Liver (tissue), 8 donors: ENCODE measurements at regions not wholly inside any gene's neighbourhood (a gene's known extent, or its start where the extent isn't known, plus 50 kb on each side); places are given as distances from the start of the nearest gene placed in this dataset.

Experiments used
- DNase-seq: peaks from one replicate; pipeline ENCODE4 v3.0.0-alpha.2; 2017; ENCODE audit warnings: low spot score
- H3K27ac ChIP-seq, 2 donors: one replicate each; pipeline ENCODE4 v1.7.0; 2013; ENCODE audit warnings: inconsistent platforms in 2 of 2, low read length in 2 of 2, control low read depth in 1 of 2, low read depth in 1 of 2, mild to moderate bottlenecking in 1 of 2
- H3K27me3 ChIP-seq, 4 donors: one replicate each; pipeline versions ENCODE4 v1.6.1 to v1.7.0; 2013; ENCODE audit warnings: low read length in 3 of 4, inconsistent platforms in 1 of 4, mild to moderate bottlenecking in 1 of 4, moderate library complexity in 1 of 4; ENCODE audit not compliant: control insufficient read depth in 4 of 4, insufficient read depth in 4 of 4
- H3K36me3 ChIP-seq, 4 donors: one replicate each; pipeline versions ENCODE4 v1.6.1 to v1.7.0; 2013; ENCODE audit warnings: low read length in 3 of 4, mild to moderate bottlenecking in 3 of 4, low read depth in 1 of 4, moderate library complexity in 1 of 4; ENCODE audit not compliant: control insufficient read depth in 4 of 4, insufficient read depth in 3 of 4
- H3K4me1 ChIP-seq, 4 donors: one replicate each; pipeline versions ENCODE4 v1.6.1 to v1.7.0; 2013; ENCODE audit warnings: low read length in 3 of 4, mild to moderate bottlenecking in 3 of 4, moderate library complexity in 1 of 4; ENCODE audit not compliant: control insufficient read depth in 4 of 4, insufficient read depth in 4 of 4
- H3K4me3 ChIP-seq, 3 donors: one replicate each; pipeline versions ENCODE4 v1.6.1 to v1.7.0; 2013; ENCODE audit warnings: low read length in 3 of 3, control low read depth in 1 of 3, low read depth in 1 of 3, mild to moderate bottlenecking in 1 of 3
- H3K9ac ChIP-seq, 2 donors: one replicate each; pipeline ENCODE4 v1.7.0; 2013; ENCODE audit warnings: low read length in 2 of 2, mild to moderate bottlenecking in 2 of 2, moderate library complexity in 2 of 2, control low read depth in 1 of 2, low read depth in 1 of 2
- H3K9me3 ChIP-seq, 4 donors: one replicate each; pipeline versions ENCODE4 v1.6.1 to v1.7.0; 2013; ENCODE audit warnings: low read length in 3 of 4; ENCODE audit not compliant: control insufficient read depth in 4 of 4
- ATF3 ChIP-seq: IDR thresholded peaks from 2 replicates; pipeline ENCODE4 v1.6.1; 2016; ENCODE audit warnings: antibody characterized with exemption
- EGR1 ChIP-seq, 2 donors: IDR thresholded peaks; 2 replicates each; pipeline ENCODE4 v1.6.1; 2016 to 2018; ENCODE audit warnings: antibody characterized with exemption in 2 of 2, low read depth in 2 of 2
- FOXA1 ChIP-seq: IDR thresholded peaks from 2 replicates; pipeline ENCODE4 v1.6.1; 2016; ENCODE audit warnings: antibody characterized with exemption
- FOXA2 ChIP-seq: IDR thresholded peaks from 2 replicates; pipeline ENCODE4 v1.6.1; 2016; ENCODE audit warnings: antibody characterized with exemption
- GABPA ChIP-seq, 2 donors: IDR thresholded peaks in 1 of 2; conservative IDR thresholded peaks in 1 of 2; 2 replicates each; pipeline ENCODE4 v1.6.1; 2016; ENCODE audit warnings: antibody characterized with exemption in 2 of 2, mild to moderate bottlenecking in 1 of 2, moderate library complexity in 1 of 2
- HNF4A ChIP-seq, 2 donors: conservative IDR thresholded peaks; 2 replicates each; pipeline ENCODE4 v1.6.1; 2016; ENCODE audit warnings: antibody characterized with exemption in 2 of 2, mild to moderate bottlenecking in 2 of 2
- HNF4G ChIP-seq: IDR thresholded peaks from 2 replicates; pipeline ENCODE4 v1.6.1; 2016; ENCODE audit warnings: antibody characterized with exemption
- JUND ChIP-seq, 2 donors: IDR thresholded peaks; 2 replicates each; pipeline ENCODE4 v1.6.1; 2016; ENCODE audit warnings: antibody characterized with exemption in 2 of 2
- NR2F2 ChIP-seq: IDR thresholded peaks from 2 replicates; pipeline ENCODE4 v1.6.1; 2016; ENCODE audit warnings: antibody characterized with exemption
- RAD21 ChIP-seq, 2 donors: IDR thresholded peaks; 2 replicates each; pipeline ENCODE4 v1.6.1; 2016; ENCODE audit warnings: antibody characterized with exemption in 2 of 2, mild to moderate bottlenecking in 2 of 2
- RXRA ChIP-seq, 2 donors: IDR thresholded peaks; 2 replicates each; pipeline ENCODE4 v1.6.1; 2017 to 2018; ENCODE audit warnings: antibody characterized with exemption in 2 of 2, mild to moderate bottlenecking in 1 of 2
- SP1 ChIP-seq: IDR thresholded peaks from 2 replicates; pipeline ENCODE4 v1.6.1; 2018; ENCODE audit warnings: antibody characterized with exemption, mild to moderate bottlenecking
- TAF1 ChIP-seq: conservative IDR thresholded peaks from 2 replicates; pipeline ENCODE4 v1.6.1; 2016; ENCODE audit warnings: antibody characterized with exemption, mild to moderate bottlenecking
- ZBTB33 ChIP-seq: IDR thresholded peaks from 2 replicates; pipeline ENCODE4 v1.6.1; 2016; ENCODE audit warnings: antibody characterized with exemption
- WGBS: extraction: QIAGEN DNeasy Blood & Tissue Kit; methylation state at CpG from one replicate; pipeline ENCODE4 v1.1.7; 2013; 5-methylcytosine and 5-hydroxymethylcytosine counted together
- TF ChIP-seq, protein P1 (sequence below): fragments of 150-350 bp; IDR thresholded peaks from 2 replicates; pipeline ENCODE4 v1.5.1; 2017; ENCODE audit warnings: improper control_type of control experiment, low read depth, low read length; ENCODE audit not compliant: missing input control
- TF ChIP-seq, protein P2 (sequence below): IDR thresholded peaks from 2 replicates; pipeline ENCODE4 v1.6.1; 2016; ENCODE audit warnings: antibody characterized with exemption
- TF ChIP-seq, protein P3 (sequence below): IDR thresholded peaks from 2 replicates; pipeline ENCODE4 v1.6.1; 2016; ENCODE audit warnings: antibody characterized with exemption, mild to moderate bottlenecking
- donor health status: healthy.
- donor health status: healthy.
- donor health status: healthy.
- donor health status: healthy.
- donor health status: healthy.

- Histone ChIP-seq H3K4me3 (no peak overlapping the region), H3K9ac (no peak overlapping the region), H3K27ac (no peak overlapping the region), H3K4me1 (no peaks in the 10 kb centered on the region), H3K9me3 (no peaks in the 10 kb centered on the region), H3K36me3 (no peaks in the 10 kb centered on the region), H3K27me3 (no peaks in the 10 kb centered on the region)
- DNase-seq = no peak
- 48% methylated on average over 1 of the region's 1 CpG for WGBS
- TF ChIP-seq HNF4G (no peak), GABPA (IDR thresholded peaks at IDR 0.05 in 1 of 2, conservative IDR thresholded peaks at IDR 0.05 in 1 of 2) (no peak), FOXA2 (no peak), ZBTB33 (no peak), RXRA (IDR thresholded peaks at IDR 0.05) (no peak), EGR1 (IDR thresholded peaks at IDR 0.05; ENCODE audit: low read depth in 2 of 2) (no peak), TAF1 (no peak), RAD21 (IDR thresholded peaks at IDR 0.05) (no peak), SP1 (no peak), ATF3 (no peak), JUND (IDR thresholded peaks at IDR 0.05) (no peak), FOXA1 (no peak), NR2F2 (no peak), HNF4A (conservative IDR thresholded peaks at IDR 0.05) (no peak)
- TF ChIP-seq, protein P1, sequence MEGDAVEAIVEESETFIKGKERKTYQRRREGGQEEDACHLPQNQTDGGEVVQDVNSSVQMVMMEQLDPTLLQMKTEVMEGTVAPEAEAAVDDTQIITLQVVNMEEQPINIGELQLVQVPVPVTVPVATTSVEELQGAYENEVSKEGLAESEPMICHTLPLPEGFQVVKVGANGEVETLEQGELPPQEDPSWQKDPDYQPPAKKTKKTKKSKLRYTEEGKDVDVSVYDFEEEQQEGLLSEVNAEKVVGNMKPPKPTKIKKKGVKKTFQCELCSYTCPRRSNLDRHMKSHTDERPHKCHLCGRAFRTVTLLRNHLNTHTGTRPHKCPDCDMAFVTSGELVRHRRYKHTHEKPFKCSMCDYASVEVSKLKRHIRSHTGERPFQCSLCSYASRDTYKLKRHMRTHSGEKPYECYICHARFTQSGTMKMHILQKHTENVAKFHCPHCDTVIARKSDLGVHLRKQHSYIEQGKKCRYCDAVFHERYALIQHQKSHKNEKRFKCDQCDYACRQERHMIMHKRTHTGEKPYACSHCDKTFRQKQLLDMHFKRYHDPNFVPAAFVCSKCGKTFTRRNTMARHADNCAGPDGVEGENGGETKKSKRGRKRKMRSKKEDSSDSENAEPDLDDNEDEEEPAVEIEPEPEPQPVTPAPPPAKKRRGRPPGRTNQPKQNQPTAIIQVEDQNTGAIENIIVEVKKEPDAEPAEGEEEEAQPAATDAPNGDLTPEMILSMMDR = no peak
These were observed 710.7 kb upstream of the PTPRD start for GRCh38 chr9:11323457-11323856.

DNA sequence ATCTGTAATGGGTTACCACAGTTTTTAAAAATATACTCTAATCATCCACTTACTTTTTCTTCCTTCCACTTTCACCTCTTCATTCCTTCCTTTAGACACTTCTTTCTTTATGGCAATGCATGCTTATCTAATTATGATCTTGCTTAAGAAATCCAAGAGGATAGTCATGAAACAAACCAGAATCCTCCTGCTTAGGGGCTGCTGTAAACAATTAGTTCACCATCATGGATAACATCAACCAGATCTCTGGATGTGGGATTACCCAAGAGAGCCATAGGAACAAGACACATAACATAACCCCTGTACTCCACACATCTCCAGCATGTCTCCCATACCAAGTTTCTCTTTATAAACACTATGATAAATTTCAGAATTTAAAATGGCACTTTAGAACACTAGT lies 713.4 kb upstream of the PTPRD start:
- Histone ChIP-seq H3K9ac (no peak overlapping the region), H3K27me3 (no peaks in the 10 kb centered on the region), H3K36me3 (no peaks in the 10 kb centered on the region), H3K27ac (no peak overlapping the region), H3K4me1 (no peaks in the 10 kb centered on the region), H3K9me3 (peaks cover 0 to 3% (median 0%) of the 10 kb centered on the region in 4 donors), H3K4me3 (no peak overlapping the region)
- DNase-seq = no peak
- TF ChIP-seq TAF1 = no peak

DNA sequence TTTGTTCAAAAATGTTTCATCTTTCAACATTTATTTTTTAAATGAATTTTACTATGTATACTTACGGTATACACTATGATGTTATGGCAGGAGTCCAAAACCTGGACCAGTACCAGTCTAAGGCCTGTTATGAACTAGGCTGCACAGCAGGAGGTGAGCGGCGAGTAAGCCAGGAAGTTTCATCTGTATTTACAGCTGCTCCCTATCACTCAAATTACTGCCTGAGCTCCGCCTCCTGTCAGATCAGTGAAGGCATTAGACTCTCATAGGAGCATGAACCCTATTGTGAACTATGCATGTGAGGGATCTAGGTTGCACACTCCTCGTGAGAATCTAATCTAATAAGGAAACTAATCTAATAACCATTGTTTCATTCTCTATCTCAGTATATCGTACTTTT lies 715.5 kb upstream of the PTPRD start:
- 76% methylated on average over 6 of the region's 6 CpGs for WGBS
- H3K9ac ChIP-seq = no peak overlapping the region
- TF ChIP-seq TAF1 (no peak), SP1 (no peak), HNF4A (conservative IDR thresholded peaks at IDR 0.05) (no peak), NR2F2 (no peak), GABPA (IDR thresholded peaks at IDR 0.05 in 1 of 2, conservative IDR thresholded peaks at IDR 0.05 in 1 of 2) (no peak), FOXA2 (no peak), ATF3 (no peak)
- TF ChIP-seq, protein P2, sequence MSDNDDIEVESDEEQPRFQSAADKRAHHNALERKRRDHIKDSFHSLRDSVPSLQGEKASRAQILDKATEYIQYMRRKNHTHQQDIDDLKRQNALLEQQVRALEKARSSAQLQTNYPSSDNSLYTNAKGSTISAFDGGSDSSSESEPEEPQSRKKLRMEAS = no peak
- TF ChIP-seq, protein P3, sequence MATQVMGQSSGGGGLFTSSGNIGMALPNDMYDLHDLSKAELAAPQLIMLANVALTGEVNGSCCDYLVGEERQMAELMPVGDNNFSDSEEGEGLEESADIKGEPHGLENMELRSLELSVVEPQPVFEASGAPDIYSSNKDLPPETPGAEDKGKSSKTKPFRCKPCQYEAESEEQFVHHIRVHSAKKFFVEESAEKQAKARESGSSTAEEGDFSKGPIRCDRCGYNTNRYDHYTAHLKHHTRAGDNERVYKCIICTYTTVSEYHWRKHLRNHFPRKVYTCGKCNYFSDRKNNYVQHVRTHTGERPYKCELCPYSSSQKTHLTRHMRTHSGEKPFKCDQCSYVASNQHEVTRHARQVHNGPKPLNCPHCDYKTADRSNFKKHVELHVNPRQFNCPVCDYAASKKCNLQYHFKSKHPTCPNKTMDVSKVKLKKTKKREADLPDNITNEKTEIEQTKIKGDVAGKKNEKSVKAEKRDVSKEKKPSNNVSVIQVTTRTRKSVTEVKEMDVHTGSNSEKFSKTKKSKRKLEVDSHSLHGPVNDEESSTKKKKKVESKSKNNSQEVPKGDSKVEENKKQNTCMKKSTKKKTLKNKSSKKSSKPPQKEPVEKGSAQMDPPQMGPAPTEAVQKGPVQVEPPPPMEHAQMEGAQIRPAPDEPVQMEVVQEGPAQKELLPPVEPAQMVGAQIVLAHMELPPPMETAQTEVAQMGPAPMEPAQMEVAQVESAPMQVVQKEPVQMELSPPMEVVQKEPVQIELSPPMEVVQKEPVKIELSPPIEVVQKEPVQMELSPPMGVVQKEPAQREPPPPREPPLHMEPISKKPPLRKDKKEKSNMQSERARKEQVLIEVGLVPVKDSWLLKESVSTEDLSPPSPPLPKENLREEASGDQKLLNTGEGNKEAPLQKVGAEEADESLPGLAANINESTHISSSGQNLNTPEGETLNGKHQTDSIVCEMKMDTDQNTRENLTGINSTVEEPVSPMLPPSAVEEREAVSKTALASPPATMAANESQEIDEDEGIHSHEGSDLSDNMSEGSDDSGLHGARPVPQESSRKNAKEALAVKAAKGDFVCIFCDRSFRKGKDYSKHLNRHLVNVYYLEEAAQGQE = no peak
- TF ChIP-seq, protein P1 = no peak

More for the DNA sequence above, 715.5 kb upstream of the PTPRD start:
- Histone ChIP-seq H3K4me1 (no peaks in the 10 kb centered on the region), H3K4me3 (no peak overlapping the region), H3K9me3 (peaks cover 0 to 3% (median 0%) of the 10 kb centered on the region in 4 donors), H3K27ac (no peak overlapping the region), H3K36me3 (no peaks in the 10 kb centered on the region), H3K27me3 (no peaks in the 10 kb centered on the region)
- no peak for DNase-seq
